Prostate gland (tissue), 2 donors: ENCODE measurements at regions not wholly inside any gene's neighbourhood (a gene's known extent, or its start where the extent isn't known, plus 50 kb on each side); places are given as distances from the start of the nearest gene placed in this dataset.

ENCODE experiments used
- CTCF ChIP-seq, 4 experiments: fragments of 200-600 bp in 2 of 4; fragments of 450-650 bp in 2 of 4; sonication (generic) in 2 of 4; IDR thresholded peaks; 1 replicate in 3 of 4; 2 replicates in 1 of 4; pipeline ENCODE4 v1.5.1; 2016 to 2019; ENCODE audit warnings: antibody characterized with exemption in 4 of 4, mild to moderate bottlenecking in 2 of 4, moderate library complexity in 2 of 4
- POLR2A ChIP-seq: fragments of 450-650 bp; IDR thresholded peaks from one replicate; pipeline ENCODE4 v1.6.1; 2016; ENCODE audit warnings: antibody characterized with exemption, mild to moderate bottlenecking
- POLR2AphosphoS5 ChIP-seq: sonication (generic); formaldehyde crosslinking; IDR thresholded peaks from one replicate; pipeline ENCODE4 v1.6.1; 2017; ENCODE audit warnings: antibody characterized with exemption

- TF ChIP-seq CTCF (IDR thresholded peaks at IDR 0.05) (no peak), POLR2AphosphoS5 (no peak), POLR2A (no peak)
Observed at GRCh38 chr19:30117636-30118145, 175.7 kb downstream of the URI1 start.
